ENCODE measurements at regions not wholly inside any gene's neighbourhood (a gene's known extent, or its start where the extent isn't known, plus 50 kb on each side); places are given as distances from the start of the nearest gene placed in this dataset.
"Not testable (repeated sequence)": the region's sequence is repeated elsewhere in the genome, so short reads cannot be mapped to it uniquely, and the experiment has no call there.

DNA sequence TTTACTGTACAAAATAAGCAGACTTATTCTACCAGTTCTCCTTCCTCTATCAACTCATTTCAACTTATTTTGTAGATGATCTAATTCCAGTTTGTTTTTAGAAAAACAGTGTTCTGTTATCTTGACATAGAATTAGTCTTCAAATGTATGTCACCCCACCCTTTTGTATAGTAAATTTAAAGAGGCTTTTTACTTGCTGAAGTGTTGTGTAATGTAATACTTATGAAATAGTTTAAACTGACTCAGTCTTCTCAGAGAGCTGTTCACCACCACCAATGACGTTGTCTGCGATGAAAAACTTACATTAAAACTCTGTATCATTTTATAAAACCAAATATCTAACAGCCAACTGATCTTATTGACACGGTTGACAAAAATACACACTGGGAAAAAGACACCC lies 82.9 kb downstream of the RAP2B start:
- no peak overlapping the region for H3K4me3 Mint-ChIP-seq
- no peaks in the 10 kb centered on the region for H3K36me3 Mint-ChIP-seq
- H3K4me1 Mint-ChIP-seq: no peaks in the 10 kb centered on the region
- no peak overlapping the region for H3K27ac Mint-ChIP-seq
- H3K27me3 Mint-ChIP-seq (ENCODE audit: low read depth): no peaks in the 10 kb centered on the region
- peaks cover 12% of the 10 kb centered on the region for H3K9me3 Mint-ChIP-seq
- no peak for DNase-seq (ENCODE audit: low spot score in 2 of 2, unreplicated experiment in 2 of 2)
- TF ChIP-seq, protein P1, sequence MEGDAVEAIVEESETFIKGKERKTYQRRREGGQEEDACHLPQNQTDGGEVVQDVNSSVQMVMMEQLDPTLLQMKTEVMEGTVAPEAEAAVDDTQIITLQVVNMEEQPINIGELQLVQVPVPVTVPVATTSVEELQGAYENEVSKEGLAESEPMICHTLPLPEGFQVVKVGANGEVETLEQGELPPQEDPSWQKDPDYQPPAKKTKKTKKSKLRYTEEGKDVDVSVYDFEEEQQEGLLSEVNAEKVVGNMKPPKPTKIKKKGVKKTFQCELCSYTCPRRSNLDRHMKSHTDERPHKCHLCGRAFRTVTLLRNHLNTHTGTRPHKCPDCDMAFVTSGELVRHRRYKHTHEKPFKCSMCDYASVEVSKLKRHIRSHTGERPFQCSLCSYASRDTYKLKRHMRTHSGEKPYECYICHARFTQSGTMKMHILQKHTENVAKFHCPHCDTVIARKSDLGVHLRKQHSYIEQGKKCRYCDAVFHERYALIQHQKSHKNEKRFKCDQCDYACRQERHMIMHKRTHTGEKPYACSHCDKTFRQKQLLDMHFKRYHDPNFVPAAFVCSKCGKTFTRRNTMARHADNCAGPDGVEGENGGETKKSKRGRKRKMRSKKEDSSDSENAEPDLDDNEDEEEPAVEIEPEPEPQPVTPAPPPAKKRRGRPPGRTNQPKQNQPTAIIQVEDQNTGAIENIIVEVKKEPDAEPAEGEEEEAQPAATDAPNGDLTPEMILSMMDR (IDR thresholded peaks at IDR 0.05; ENCODE audit: unreplicated experiment): no peak

DNA sequence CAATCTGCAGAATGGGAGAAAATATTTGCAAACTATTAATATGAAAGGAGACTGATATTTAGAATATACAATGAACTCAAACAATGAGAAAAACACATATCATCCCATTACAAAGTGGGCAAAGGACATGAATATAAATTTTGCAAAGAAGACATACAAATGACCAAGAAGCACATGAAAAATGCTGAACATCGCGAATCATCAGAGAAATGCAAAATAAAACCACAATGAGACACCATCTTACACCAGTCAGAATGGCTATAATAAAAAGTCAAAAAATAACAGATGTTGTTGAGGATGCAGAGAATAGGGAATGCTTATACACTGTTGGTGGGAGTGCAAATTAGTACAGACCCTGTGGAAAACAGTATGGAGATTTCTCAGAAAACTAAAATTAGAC lies 83.6 kb downstream of the RAP2B start:
- Mint-ChIP-seq H3K36me3 (no peaks in the 10 kb centered on the region), H3K4me3 (no peak overlapping the region), H3K27me3 (ENCODE audit: low read depth) (no peaks in the 10 kb centered on the region), H3K9me3 (peaks cover 12% of the 10 kb centered on the region), H3K4me1 (no peaks in the 10 kb centered on the region), H3K27ac (no peak overlapping the region)
- TF ChIP-seq, protein P1 (IDR thresholded peaks at IDR 0.05; ENCODE audit: unreplicated experiment): no peak
- DNase-seq (ENCODE audit: low spot score in 2 of 2, unreplicated experiment in 2 of 2): no peak

DNA sequence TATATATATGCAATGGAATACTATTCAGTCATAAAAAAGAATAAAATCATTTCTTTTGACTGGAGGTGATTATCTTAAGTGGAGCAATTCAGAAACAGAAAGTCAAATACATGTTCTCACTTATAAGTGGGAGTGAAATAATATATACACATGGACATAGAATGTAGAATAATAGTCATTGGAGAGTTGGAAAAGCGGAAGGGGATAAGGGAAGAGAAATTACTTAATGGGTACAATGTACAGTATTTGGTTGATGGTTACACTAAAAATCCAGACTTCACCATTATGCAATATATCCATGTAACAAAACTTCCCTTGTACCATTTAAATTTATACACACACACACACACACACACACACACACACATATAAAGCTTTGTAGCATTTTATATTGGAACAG lies 84.3 kb downstream of the RAP2B start:
- Mint-ChIP-seq H3K4me3 (no peak overlapping the region), H3K27ac (no peak overlapping the region), H3K36me3 (no peaks in the 10 kb centered on the region), H3K9me3 (peaks cover 12% of the 10 kb centered on the region), H3K27me3 (ENCODE audit: low read depth) (no peaks in the 10 kb centered on the region), H3K4me1 (no peaks in the 10 kb centered on the region)
- DNase-seq (ENCODE audit: low spot score in 2 of 2, unreplicated experiment in 2 of 2): no peak
- TF ChIP-seq, protein P1 (IDR thresholded peaks at IDR 0.05; ENCODE audit: unreplicated experiment): no peak

DNA sequence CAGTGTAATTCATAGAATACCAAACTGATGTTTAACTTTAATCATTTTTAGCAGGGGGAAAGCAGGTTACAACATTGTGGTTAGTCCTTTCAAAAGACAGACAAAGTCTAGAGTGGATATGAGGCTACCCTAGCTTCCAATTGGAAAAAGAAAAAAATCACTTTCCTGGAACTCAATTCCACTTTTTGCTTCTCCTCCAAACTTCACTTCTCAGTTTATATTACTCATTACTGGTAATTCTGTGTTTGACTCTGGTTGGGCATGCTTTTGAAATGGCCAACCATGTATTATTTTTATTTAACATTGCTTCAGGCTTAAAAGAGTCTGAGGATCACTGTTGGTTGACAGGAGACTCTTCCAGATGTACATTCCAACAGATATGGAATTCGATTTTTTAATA lies 84.8 kb downstream of the RAP2B start:
- no peaks in the 10 kb centered on the region for H3K36me3 Mint-ChIP-seq
- no peak for DNase-seq (ENCODE audit: low spot score in 2 of 2, unreplicated experiment in 2 of 2)
- no peak overlapping the region for H3K27ac Mint-ChIP-seq

DNA sequence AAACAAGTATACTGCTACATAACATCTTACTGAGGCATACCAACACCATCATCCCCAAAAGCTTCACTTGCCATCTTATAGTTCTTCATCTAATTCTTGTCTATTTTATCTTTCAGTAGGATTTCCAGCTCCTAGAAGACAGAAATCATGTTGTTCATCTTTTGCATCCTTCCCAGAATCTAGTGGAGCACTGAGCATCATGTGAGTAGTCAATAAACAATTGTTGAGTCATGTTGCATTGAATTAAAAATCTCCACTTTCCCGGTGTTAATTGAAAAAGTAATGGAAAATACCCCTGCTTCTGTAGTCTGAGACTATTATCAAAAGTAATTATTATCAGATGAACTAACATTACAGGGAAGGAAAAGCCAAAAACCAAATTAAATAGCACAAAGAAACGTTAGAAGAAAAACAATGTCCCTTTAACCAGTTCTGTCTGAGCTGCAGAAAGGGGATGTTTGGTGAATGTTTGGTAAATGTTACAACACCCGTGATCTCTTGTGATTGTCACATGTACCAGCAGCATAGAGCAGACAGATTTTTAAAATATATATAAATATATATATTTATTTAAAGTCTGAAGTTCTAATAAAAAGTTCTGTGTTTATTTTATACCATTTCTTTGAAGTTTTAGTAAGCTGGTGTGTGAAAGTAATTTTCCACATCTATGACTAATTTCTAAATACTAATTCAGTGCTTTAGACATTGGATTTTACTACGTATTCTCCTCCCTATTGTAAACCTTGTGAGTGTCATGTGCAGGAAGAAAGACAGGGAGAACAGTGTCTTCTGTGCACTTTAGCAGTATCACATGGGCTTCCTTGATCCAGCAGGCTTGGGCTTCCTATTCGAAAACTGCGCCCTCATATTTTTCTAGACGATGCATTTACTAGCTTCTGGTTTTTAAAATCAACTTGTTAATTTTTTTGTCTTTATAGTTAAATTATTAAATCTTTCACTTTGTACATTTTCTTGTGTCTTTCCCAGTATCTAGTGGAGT lies 85.6 kb downstream of the RAP2B start:
- Mint-ChIP-seq H3K27ac (no peak overlapping the region), H3K4me3 (no peak overlapping the region), H3K36me3 (no peaks in the 10 kb centered on the region), H3K9me3 (peaks cover 2% of the 10 kb centered on the region), H3K4me1 (no peaks in the 10 kb centered on the region), H3K27me3 (ENCODE audit: low read depth) (no peaks in the 10 kb centered on the region)
- TF ChIP-seq, protein P1 (IDR thresholded peaks at IDR 0.05; ENCODE audit: unreplicated experiment): no peak
- DNase-seq (ENCODE audit: low spot score in 2 of 2, unreplicated experiment in 2 of 2): no peak

More for the DNA sequence above, 84.8 kb downstream of the RAP2B start:
- Mint-ChIP-seq H3K27me3 (ENCODE audit: low read depth) (no peaks in the 10 kb centered on the region), H3K4me1 (no peaks in the 10 kb centered on the region), H3K4me3 (no peak overlapping the region), H3K9me3 (peaks cover 10% of the 10 kb centered on the region)
- TF ChIP-seq, protein P1 (IDR thresholded peaks at IDR 0.05; ENCODE audit: unreplicated experiment): no peak

DNA sequence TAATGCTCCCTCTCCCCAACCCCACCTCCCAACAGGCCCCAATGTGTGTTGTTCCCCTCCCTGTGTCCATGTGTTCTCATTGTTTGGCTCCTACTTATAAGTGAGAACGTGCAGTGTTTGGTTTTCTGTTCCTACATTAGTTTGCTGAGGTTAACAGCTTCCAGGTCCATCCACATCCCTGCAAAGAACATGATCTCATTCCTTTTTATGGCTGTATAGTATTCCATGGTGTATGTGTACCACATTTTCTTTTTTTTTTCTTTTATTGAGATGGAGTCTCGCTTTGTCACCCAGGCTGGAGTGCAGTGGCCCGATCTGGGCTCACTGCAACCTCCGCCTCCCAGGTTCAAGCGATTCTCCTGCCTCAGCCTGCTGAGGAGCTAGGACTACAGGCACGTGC lies 86.8 kb downstream of the RAP2B start:
- H3K9me3 Mint-ChIP-seq; H3K4me1 Mint-ChIP-seq; H3K4me3 Mint-ChIP-seq; DNase-seq (ENCODE audit: low spot score in 2 of 2, unreplicated experiment in 2 of 2); H3K36me3 Mint-ChIP-seq; H3K27ac Mint-ChIP-seq; H3K27me3 Mint-ChIP-seq (ENCODE audit: low read depth): not testable (repeated sequence)
